Fibroblast of skin of abdomen (primary cell): ENCODE measurements at regions not wholly inside any gene's neighbourhood (a gene's known extent, or its start where the extent isn't known, plus 50 kb on each side); places are given as distances from the start of the nearest gene placed in this dataset.
"Not testable (repeated sequence)": the region's sequence is repeated elsewhere in the genome, so short reads cannot be mapped to it uniquely, and the experiment has no call there.

ENCODE experiments used
- DNase-seq: peaks from one replicate; pipeline ENCODE4 v3.0.0-alpha.2; 2013

DNA sequence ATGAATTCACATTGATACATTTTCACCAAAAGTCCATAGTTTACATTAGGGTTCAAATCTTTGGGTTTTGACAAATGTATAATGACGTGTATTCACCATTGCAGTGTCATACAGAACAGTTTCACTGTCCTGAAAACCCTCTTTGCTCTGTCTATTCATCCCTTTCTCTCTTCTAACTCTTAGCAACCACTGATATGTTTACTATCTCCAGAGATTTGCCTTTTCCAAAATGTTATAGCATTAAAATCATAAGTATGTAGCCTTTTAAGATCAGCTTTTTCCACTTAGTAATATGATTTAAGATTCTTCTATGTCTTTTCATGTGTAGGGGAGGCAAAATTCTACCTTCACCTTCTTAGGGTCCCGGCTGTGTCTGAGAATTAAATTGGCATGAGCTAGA is 203.8 kb downstream of the TPRG1 start:
- DNase-seq, result no peak

GRCh38 chr3:189383630-189384029 is 211.9 kb downstream of the TPRG1 start:
- DNase-seq, result no peak

GRCh38 chr3:189385880-189386279 is 214.1 kb downstream of the TPRG1 start:
- DNase-seq, result not testable (repeated sequence)

DNA sequence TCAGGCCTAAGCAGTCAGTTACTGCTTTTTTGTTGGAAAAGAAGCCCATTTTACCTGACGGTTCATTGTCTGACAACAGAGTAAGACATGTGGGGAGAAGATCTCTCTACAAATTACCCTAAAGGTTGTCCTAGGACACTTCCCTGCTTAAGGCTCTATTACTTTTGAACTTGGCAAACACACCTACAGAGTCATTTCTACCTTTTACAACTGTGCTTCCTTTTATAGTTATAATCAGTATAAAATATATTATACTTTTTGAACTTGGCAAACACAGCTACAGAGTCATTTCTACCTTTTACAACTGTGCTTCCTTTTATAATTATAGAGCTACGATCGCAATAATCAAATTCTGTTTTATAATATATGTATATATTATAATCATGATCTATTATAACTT is 215.0 kb downstream of the TPRG1 start:
- no peak for DNase-seq

DNA sequence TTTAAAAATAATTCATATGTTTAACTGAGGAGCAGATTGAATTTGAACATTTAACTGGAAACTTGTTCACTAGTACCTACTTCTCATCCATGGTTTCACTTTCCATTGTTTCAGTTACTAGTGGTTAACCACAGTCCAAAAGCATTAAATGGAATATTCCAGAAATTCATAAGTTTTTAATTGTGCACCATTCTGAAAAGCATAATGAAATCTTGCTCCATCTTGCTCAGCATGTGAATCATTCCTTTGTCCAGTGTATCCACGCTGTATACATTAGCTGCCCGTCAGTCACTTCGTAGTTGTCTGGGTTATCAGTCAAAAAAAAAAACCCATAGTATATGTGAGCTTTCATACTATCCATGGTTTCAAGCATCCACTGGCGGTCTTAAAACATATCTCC is 217.6 kb downstream of the TPRG1 start:
- DNase-seq, result peak; percentile 51

- peak; percentile 3 for DNase-seq
These were observed 221.8 kb downstream of the TPRG1 start for GRCh38 chr3:189393598-189393997.

GRCh38 chr3:189394599-189395121 is 222.9 kb downstream of the TPRG1 start:
- DNase-seq, result no peak

- DNase-seq, result no peak
These were observed 224.1 kb downstream of the TPRG1 start for GRCh38 chr3:189395825-189396224.

- no peak for DNase-seq
These were observed 226.9 kb downstream of the TPRG1 start for GRCh38 chr3:189398656-189399055.

DNA sequence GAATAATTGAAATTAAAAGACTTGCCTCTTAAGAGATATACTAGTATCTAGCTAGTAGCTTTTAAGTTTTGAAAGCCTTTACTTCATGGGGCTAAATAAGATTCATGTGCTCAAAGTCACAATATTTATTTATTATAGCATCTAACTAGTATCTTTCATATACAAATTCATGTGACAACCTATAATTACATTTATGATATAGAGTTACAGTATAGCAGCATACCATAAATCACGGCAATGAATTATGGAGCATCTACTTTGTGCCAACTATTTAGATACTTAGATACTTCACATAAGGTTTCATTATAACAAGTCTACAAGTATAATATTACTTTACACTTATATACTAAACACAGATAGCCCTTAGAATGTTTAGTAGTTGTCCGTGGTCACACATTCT is 229.4 kb downstream of the TPRG1 start:
- DNase-seq, result no peak

- DNase-seq, result no peak
These were observed 228.0 kb upstream of the TP63 start for GRCh38 chr3:189403194-189403593.

DNA sequence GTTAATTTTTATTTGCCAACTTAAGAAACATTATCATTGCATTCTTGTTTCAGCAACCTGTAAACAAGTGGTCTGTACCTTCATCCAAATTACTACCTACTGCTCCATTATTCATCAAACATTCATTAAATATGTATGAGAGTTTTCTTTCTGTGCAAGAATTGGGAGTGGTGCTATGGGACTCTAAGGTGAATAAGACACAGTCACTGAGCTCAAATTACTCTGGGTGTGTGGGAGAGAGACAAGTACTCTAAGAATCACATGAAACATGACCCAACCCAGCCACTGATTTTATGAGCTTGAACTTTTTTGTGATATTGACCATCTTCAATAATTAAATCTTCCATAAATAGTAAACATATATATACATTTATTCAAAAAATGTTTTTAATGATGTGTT is 227.2 kb upstream of the TP63 start:
- no peak for DNase-seq

- no peak for DNase-seq
These were observed 226.2 kb upstream of the TP63 start for GRCh38 chr3:189404797-189405484.

DNA sequence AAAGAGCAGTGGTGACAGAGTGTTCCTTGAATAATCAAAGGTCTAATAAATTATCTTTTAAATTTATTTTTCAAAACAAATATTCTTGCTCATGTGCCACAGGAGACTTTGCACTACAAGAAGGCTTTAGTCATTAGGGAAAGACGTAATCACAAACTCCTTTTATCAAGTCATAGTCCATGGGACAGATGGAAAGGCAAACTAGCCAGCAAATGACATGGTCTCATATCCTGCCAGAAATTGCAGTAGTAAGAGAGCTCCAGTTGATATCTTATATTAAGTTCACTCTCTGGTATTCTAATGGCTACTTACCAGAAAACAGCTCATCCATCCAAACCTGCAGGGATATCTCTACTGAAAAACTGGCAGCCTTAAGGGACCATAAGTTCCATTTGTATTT is 225.0 kb upstream of the TP63 start:
- DNase-seq, result no peak

- no peak for DNase-seq
These were observed 220.7 kb upstream of the TP63 start for GRCh38 chr3:189410522-189410921.

GRCh38 chr3:189419038-189419437 is 212.2 kb upstream of the TP63 start:
- no peak for DNase-seq

- DNase-seq, result no peak
These were observed 211.5 kb upstream of the TP63 start for GRCh38 chr3:189419683-189420082.

GRCh38 chr3:189424922-189425321 is 206.3 kb upstream of the TP63 start:
- DNase-seq, result no peak

DNA sequence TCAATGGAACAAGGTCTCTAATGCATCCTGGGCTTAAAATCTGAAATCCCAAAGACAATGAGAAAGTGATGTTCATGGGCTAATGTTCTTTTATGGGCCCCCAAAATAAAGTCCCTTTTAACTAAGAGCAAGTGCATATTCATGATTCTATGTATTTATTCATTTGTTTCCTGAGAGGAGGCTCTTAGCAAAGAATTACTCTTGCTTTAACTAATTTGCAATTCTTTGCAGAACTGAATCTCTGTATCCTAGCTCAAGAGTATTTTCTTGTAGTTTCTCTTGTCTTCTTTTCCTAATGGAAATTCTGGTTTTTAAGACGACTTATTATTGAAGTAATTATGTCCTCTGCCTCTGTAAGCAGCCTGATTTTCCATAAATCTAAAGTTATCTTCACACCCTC is 202.2 kb upstream of the TP63 start:
- no peak for DNase-seq

GRCh38 chr3:189430166-189430565 is 201.0 kb upstream of the TP63 start:
- DNase-seq, result no peak

- DNase-seq, result not testable (repeated sequence)
These were observed 188.9 kb upstream of the TP63 start for GRCh38 chr3:189442257-189442656.

GRCh38 chr3:189446959-189447560 is 184.1 kb upstream of the TP63 start:
- DNase-seq, result peak; percentile 21

- DNase-seq, result no peak
These were observed 182.1 kb upstream of the TP63 start for GRCh38 chr3:189449084-189449483.

GRCh38 chr3:189455009-189455408 is 176.2 kb upstream of the TP63 start:
- DNase-seq, result no peak
